ENCODE measurements at regions not wholly inside any gene's neighbourhood (a gene's known extent, or its start where the extent isn't known, plus 50 kb on each side); places are given as distances from the start of the nearest gene placed in this dataset.

DNA sequence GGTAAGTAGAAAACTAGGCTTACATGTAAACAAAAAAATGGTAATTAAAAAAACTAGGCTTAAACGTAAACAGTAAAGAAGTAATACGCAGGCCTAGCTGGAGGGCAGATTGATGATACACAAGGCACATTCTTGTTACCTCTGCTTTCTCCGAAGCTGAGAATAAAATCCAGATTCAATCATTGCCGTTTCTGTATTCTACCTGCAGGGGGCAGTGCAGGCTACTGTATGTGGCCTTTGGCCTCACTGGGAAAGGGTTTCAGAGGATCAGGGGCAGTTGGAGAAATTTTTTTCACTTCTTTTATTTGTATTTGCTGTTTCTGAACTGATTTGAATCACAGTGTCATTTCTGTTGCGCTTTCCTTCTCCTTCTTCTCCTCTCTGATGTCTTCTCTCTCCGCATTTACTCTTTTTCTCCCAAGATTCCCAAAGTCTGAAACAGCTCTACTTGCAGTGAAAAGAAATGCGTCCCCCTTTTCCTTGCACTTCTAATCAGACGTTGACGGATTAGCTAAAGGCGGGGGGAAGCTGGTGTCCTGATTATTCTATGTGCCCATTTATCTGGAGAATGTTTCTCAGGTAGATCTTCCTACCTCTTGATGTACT is 67.1 kb upstream of the MCTP2 start:
- no peaks in the 10 kb centered on the region for H3K9me3 ChIP-seq
- peak in 2 of 3 donors; percentile 41 to 79 for DNase-seq
- TF ChIP-seq, protein P1, sequence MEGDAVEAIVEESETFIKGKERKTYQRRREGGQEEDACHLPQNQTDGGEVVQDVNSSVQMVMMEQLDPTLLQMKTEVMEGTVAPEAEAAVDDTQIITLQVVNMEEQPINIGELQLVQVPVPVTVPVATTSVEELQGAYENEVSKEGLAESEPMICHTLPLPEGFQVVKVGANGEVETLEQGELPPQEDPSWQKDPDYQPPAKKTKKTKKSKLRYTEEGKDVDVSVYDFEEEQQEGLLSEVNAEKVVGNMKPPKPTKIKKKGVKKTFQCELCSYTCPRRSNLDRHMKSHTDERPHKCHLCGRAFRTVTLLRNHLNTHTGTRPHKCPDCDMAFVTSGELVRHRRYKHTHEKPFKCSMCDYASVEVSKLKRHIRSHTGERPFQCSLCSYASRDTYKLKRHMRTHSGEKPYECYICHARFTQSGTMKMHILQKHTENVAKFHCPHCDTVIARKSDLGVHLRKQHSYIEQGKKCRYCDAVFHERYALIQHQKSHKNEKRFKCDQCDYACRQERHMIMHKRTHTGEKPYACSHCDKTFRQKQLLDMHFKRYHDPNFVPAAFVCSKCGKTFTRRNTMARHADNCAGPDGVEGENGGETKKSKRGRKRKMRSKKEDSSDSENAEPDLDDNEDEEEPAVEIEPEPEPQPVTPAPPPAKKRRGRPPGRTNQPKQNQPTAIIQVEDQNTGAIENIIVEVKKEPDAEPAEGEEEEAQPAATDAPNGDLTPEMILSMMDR (IDR thresholded peaks at IDR 0.05), result peak; percentile 77 to 98 (median 86)
- TF ChIP-seq POLR2A (IDR thresholded peaks at IDR 0.05), result no peak
- H3K4me1 ChIP-seq, result no peaks in the 10 kb centered on the region
- no peak overlapping the region for H3K27ac ChIP-seq
- H3K4me3 ChIP-seq, result no peak overlapping the region
- no peaks in the 10 kb centered on the region for H3K36me3 ChIP-seq
- no peaks in the 10 kb centered on the region for H3K27me3 ChIP-seq

DNA sequence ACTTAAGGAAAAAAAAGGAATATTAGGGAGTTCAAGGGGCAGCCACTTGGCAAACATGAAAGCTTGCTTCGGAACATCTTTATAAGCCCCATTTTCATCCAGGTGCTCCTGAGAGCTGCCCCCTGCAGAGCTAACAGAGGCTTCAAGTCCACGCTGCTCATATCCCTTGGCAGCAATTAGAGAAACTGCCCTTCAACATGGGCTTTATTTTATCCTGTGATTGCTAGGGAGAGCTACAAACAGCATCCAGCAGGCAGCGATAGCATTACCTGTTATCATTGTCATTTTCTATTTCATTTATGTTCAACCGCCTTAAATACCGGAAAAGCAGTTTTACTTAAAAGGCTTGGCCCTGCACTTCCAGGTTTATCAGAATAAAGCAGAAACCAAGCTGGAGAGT is 68.4 kb upstream of the MCTP2 start:
- H3K9me3 ChIP-seq, result no peaks in the 10 kb centered on the region
- DNase-seq, result no peak
- H3K27me3 ChIP-seq, result no peaks in the 10 kb centered on the region
- TF ChIP-seq, protein P1 (IDR thresholded peaks at IDR 0.05), result no peak
- TF ChIP-seq POLR2A (IDR thresholded peaks at IDR 0.05), result no peak
- no peaks in the 10 kb centered on the region for H3K36me3 ChIP-seq
- H3K27ac ChIP-seq, result no peak overlapping the region
- H3K4me1 ChIP-seq, result no peaks in the 10 kb centered on the region
- no peak overlapping the region for H3K4me3 ChIP-seq

DNA sequence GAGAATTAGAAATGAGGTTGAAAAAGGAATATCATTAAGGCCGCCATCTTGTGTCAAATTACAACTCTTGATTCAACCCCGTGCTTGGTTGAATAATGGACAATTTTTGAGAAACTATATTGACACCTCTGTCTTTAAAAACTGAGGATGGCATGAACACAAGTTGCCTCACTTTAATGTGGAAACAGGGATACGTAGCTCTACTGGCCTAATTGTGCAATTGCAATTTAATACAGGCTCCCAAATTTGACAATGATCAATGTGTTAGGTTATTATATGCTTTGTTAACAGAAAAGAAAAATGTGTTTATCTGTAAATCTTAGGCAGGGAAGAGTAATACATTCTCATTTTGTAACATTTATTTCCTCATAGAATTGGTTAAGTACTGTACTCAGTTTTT is 77.1 kb upstream of the MCTP2 start:
- no peak overlapping the region for H3K4me3 ChIP-seq
- H3K27ac ChIP-seq, result no peak overlapping the region
- no peaks in the 10 kb centered on the region for H3K4me1 ChIP-seq
- TF ChIP-seq, protein P1 (IDR thresholded peaks at IDR 0.05), result no peak
- TF ChIP-seq POLR2A (IDR thresholded peaks at IDR 0.05), result no peak
- H3K27me3 ChIP-seq, result no peaks in the 10 kb centered on the region
- no peaks in the 10 kb centered on the region for H3K9me3 ChIP-seq
- H3K36me3 ChIP-seq, result no peaks in the 10 kb centered on the region
- no peak for DNase-seq

DNA sequence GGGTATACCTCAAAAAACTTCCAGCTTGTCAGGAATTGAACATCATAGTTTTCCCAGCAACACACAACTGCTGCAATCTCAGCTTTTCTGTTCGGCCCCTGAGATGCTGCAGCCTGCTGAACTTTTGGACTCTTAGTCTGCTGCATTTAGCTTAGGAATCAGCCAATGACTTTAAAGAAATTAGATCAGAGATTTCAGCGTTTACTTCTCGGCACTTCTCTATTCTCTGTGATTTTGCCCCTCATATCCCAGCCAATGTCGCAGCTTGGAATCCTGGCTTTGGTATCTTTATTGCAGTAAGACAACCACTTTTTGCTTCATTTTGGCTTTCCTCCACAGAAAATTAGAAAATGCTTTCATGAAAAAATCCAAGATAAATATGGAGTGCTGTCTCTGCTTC is 86.3 kb upstream of the MCTP2 start:
- no peaks in the 10 kb centered on the region for H3K4me1 ChIP-seq
- H3K9me3 ChIP-seq, result no peaks in the 10 kb centered on the region
- H3K36me3 ChIP-seq, result no peaks in the 10 kb centered on the region
- no peak overlapping the region for H3K4me3 ChIP-seq
- no peak for DNase-seq
- H3K27ac ChIP-seq, result no peak overlapping the region
- TF ChIP-seq, protein P1 (IDR thresholded peaks at IDR 0.05), result no peak
- no peak for TF ChIP-seq POLR2A (IDR thresholded peaks at IDR 0.05)
- no peaks in the 10 kb centered on the region for H3K27me3 ChIP-seq

DNA sequence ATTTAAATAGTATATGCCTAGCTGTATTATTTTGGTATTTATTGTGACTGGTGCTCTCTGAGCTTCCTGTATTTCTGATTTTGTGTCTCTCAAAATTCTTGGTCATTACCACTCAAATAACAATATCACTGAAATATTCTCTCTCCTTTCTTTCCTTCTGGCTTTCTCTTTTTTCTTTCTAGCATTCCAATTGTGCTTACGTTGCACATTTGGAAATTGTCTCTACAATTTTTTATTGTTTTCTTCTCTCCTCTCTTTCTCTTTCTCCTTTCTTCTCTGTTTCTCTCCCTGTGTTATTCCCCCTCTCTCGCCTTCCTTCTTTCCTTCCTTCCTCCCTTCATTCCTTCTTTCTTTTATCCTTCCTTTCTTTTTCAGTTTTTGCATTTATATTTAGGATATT is 89.6 kb upstream of the MCTP2 start:
- H3K4me3 ChIP-seq, result no peak overlapping the region
- no peaks in the 10 kb centered on the region for H3K36me3 ChIP-seq
- no peak for DNase-seq
- no peaks in the 10 kb centered on the region for H3K4me1 ChIP-seq
- no peaks in the 10 kb centered on the region for H3K9me3 ChIP-seq
- no peak for TF ChIP-seq POLR2A (IDR thresholded peaks at IDR 0.05)
- TF ChIP-seq, protein P1 (IDR thresholded peaks at IDR 0.05), result no peak
- H3K27ac ChIP-seq, result no peak overlapping the region
- no peaks in the 10 kb centered on the region for H3K27me3 ChIP-seq
